ENCODE measurements at regions not wholly inside any gene's neighbourhood (a gene's known extent, or its start where the extent isn't known, plus 50 kb on each side); places are given as distances from the start of the nearest gene placed in this dataset.
"Not testable (repeated sequence)": the region's sequence is repeated elsewhere in the genome, so short reads cannot be mapped to it uniquely, and the experiment has no call there.

GRCh38 chr9:39005736-39006135 lies 282.2 kb downstream of the CNTNAP3 start:
- not testable (repeated sequence) for TF ChIP-seq CTCF (conservative IDR thresholded peaks at IDR 0.05 in 1 of 2, IDR thresholded peaks at IDR 0.05 in 1 of 2; ENCODE audit: low read depth in 1 of 2, low read length in 2 of 2); EZH2 (IDR thresholded peaks at IDR 0.05; ENCODE audit: low read length, missing control alignments)
